ENCODE measurements at regions not wholly inside any gene's neighbourhood (a gene's known extent, or its start where the extent isn't known, plus 50 kb on each side); places are given as distances from the start of the nearest gene placed in this dataset.

DNA sequence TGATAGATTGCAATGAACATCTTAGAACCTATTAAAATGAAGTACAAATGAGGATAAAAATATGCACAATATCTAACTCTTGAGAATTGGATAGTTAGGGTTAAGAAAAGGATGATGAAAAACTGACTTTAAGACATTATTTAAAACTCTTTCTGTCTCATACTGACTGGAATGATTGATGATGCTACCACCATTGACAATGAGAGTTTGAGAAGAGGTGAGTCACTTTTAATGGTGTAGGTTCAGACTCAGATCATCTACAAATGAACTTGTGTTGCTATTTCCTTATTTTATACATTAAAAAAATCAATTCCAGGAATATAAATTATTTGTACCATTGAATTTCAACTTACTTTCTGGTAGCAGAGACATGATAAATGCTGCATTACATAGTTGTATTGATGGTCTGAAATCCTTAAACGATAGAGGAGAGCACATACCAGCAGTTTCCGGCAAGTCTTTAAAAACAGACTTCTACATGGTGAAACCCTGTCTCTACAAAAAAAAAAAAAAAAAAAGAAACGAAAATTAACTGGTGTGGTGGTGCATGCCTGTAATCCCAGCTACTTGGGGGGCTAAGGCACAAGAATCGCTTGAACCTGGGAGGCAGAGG is 409.0 kb downstream of the OTOL1 start:
- no peaks in the 10 kb centered on the region for H3K9me3 ChIP-seq (ENCODE audit: severe bottlenecking)
- no peak overlapping the region for H3K4me3 ChIP-seq (ENCODE audit: low read depth, low read length)
- TF ChIP-seq, protein P1, sequence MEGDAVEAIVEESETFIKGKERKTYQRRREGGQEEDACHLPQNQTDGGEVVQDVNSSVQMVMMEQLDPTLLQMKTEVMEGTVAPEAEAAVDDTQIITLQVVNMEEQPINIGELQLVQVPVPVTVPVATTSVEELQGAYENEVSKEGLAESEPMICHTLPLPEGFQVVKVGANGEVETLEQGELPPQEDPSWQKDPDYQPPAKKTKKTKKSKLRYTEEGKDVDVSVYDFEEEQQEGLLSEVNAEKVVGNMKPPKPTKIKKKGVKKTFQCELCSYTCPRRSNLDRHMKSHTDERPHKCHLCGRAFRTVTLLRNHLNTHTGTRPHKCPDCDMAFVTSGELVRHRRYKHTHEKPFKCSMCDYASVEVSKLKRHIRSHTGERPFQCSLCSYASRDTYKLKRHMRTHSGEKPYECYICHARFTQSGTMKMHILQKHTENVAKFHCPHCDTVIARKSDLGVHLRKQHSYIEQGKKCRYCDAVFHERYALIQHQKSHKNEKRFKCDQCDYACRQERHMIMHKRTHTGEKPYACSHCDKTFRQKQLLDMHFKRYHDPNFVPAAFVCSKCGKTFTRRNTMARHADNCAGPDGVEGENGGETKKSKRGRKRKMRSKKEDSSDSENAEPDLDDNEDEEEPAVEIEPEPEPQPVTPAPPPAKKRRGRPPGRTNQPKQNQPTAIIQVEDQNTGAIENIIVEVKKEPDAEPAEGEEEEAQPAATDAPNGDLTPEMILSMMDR (IDR thresholded peaks at IDR 0.05; ENCODE audit: low read depth, low read length) = no peak
- no peak overlapping the region for H3K27ac ChIP-seq
- H3K27me3 ChIP-seq (ENCODE audit: insufficient read depth, low read depth, severe bottlenecking) = no peaks in the 10 kb centered on the region
- DNase-seq = no peak
- H3K36me3 ChIP-seq = no peaks in the 10 kb centered on the region

DNA sequence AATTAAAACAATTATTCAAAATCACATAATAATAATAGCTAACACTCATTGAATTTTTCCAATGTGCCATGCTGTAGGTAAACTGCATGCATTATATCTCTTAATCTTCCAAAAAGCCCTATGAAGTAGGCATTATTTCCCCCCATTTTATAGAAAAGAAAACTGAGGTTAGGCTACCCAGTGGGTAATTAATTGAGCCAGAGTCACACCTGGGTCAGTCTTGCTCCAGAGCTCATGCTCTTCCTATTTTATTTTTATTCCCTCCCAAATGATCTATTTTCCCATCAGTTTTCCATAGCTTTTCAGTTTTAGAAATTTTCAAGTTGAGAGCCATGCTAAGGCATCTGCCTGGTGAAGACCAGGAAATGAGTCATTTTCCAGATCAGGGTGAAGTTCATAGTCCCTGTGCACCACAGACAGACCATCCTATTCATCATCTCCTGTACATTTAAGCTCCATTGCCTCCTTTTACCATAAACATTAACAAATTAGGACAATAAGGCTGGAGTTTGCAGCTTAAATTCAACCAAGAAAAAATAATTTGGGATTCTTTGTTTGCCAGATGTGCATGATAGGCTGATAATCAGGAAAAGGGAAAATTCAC is 417.3 kb downstream of the OTOL1 start:
- TF ChIP-seq, protein P1 (IDR thresholded peaks at IDR 0.05; ENCODE audit: low read depth, low read length) = no peak
- H3K27me3 ChIP-seq (ENCODE audit: insufficient read depth, low read depth, severe bottlenecking) = no peaks in the 10 kb centered on the region
- no peak for DNase-seq

DNA sequence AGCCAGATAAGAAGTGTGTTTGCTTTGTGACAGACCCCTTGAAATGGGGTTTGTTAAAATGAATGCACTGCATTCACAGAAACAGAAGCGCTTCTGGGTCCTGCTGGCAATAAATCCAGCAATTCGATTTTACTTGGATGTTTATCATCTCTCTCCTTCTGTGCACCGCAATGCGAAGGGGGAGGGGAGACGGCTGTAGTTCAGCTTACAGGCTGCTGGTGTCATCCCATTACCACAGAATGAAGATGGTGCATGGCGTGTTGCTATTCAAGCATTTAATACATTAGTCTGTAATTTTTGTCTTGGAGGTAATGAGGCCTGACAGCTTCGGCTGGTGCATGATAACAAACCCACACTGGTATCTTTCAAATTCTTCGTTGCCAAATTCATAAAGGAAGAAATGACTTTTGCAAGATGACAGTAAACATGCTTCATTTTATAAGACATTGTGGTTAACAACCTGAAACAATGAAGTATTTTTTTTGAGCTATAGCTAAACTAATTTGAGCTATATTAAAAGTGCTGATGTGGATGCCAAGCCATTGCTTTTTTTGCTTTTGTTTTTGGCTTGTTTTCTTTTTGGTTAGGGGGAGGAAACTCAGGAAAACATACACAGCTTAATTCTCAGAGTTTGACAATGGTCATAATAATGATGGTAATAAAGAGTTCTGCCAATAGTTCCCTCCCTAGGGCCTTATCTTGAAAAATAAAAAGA is 418.3 kb downstream of the OTOL1 start:
- Histone ChIP-seq H3K27me3 (ENCODE audit: insufficient read depth, low read depth, severe bottlenecking) (no peaks in the 10 kb centered on the region), H3K9me3 (ENCODE audit: severe bottlenecking) (no peaks in the 10 kb centered on the region), H3K4me3 (ENCODE audit: low read depth, low read length) (no peak overlapping the region), H3K36me3 (no peaks in the 10 kb centered on the region), H3K27ac (no peak overlapping the region)
- DNase-seq = peak; percentile 78
- TF ChIP-seq, protein P1 (IDR thresholded peaks at IDR 0.05; ENCODE audit: low read depth, low read length) = peak; percentile 81

More for the DNA sequence above, 417.3 kb downstream of the OTOL1 start:
- Histone ChIP-seq H3K27ac (no peak overlapping the region), H3K4me3 (ENCODE audit: low read depth, low read length) (no peak overlapping the region), H3K9me3 (ENCODE audit: severe bottlenecking) (no peaks in the 10 kb centered on the region), H3K36me3 (no peaks in the 10 kb centered on the region)

DNA sequence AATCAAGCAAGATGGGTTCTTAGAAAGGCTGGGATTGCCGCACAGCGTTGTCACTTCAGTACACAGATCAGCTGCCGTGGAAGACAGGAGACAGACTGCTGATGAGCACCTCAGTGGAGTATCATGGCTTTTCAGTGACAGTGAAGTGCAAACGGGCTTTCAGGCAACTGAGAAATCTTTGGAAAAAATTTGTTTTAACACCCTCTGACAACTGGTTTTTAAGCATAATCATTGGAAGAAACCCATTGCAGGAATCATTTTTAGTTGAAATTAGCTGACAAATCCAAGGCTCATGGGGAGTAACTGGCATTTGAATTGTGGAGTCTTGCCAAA is 418.8 kb downstream of the OTOL1 start:
- Histone ChIP-seq H3K9me3 (ENCODE audit: severe bottlenecking) (no peaks in the 10 kb centered on the region), H3K36me3 (no peaks in the 10 kb centered on the region), H3K27me3 (ENCODE audit: insufficient read depth, low read depth, severe bottlenecking) (no peaks in the 10 kb centered on the region), H3K27ac (no peak overlapping the region), H3K4me3 (ENCODE audit: low read depth, low read length) (no peak overlapping the region)
- no peak for DNase-seq
- TF ChIP-seq, protein P1 (IDR thresholded peaks at IDR 0.05; ENCODE audit: low read depth, low read length) = no peak

DNA sequence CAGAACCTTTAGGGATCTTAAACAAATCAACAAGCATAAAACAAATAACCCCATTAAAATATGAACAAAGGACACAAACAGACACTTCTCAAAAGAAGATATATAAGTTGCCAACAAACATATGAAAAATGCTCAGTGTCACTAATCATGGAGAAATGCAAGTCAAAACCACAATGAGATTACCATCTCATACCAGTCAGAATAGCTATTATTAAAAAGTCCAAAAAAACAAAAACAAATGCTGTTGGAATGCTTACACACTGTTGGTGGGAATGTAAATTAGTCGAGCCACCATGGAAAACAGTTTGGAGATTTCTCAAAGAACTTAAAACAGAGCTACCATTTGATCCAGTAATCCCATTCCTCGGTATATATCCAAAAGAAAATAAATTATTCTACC is 423.6 kb downstream of the OTOL1 start:
- no peak overlapping the region for H3K4me3 ChIP-seq (ENCODE audit: low read depth, low read length)
- no peak overlapping the region for H3K27ac ChIP-seq
- DNase-seq = no peak
- no peaks in the 10 kb centered on the region for H3K36me3 ChIP-seq
- no peaks in the 10 kb centered on the region for H3K9me3 ChIP-seq (ENCODE audit: severe bottlenecking)
- TF ChIP-seq, protein P1 (IDR thresholded peaks at IDR 0.05; ENCODE audit: low read depth, low read length) = no peak
- no peaks in the 10 kb centered on the region for H3K27me3 ChIP-seq (ENCODE audit: insufficient read depth, low read depth, severe bottlenecking)
